Liver (tissue), 8 donors: ENCODE measurements at regions not wholly inside any gene's neighbourhood (a gene's known extent, or its start where the extent isn't known, plus 50 kb on each side); places are given as distances from the start of the nearest gene placed in this dataset.

ENCODE experiments used
- DNase-seq: peaks from one replicate; pipeline ENCODE4 v3.0.0-alpha.2; 2017; ENCODE audit warnings: low spot score
- H3K27ac ChIP-seq, 2 donors: one replicate each; pipeline ENCODE4 v1.7.0; 2013; ENCODE audit warnings: inconsistent platforms in 2 of 2, low read length in 2 of 2, control low read depth in 1 of 2, low read depth in 1 of 2, mild to moderate bottlenecking in 1 of 2
- H3K27me3 ChIP-seq, 4 donors: one replicate each; pipeline versions ENCODE4 v1.6.1 to v1.7.0; 2013; ENCODE audit warnings: low read length in 3 of 4, inconsistent platforms in 1 of 4, mild to moderate bottlenecking in 1 of 4, moderate library complexity in 1 of 4; ENCODE audit not compliant: control insufficient read depth in 4 of 4, insufficient read depth in 4 of 4
- H3K36me3 ChIP-seq, 4 donors: one replicate each; pipeline versions ENCODE4 v1.6.1 to v1.7.0; 2013; ENCODE audit warnings: low read length in 3 of 4, mild to moderate bottlenecking in 3 of 4, low read depth in 1 of 4, moderate library complexity in 1 of 4; ENCODE audit not compliant: control insufficient read depth in 4 of 4, insufficient read depth in 3 of 4
- H3K4me1 ChIP-seq, 4 donors: one replicate each; pipeline versions ENCODE4 v1.6.1 to v1.7.0; 2013; ENCODE audit warnings: low read length in 3 of 4, mild to moderate bottlenecking in 3 of 4, moderate library complexity in 1 of 4; ENCODE audit not compliant: control insufficient read depth in 4 of 4, insufficient read depth in 4 of 4
- H3K4me3 ChIP-seq, 3 donors: one replicate each; pipeline versions ENCODE4 v1.6.1 to v1.7.0; 2013; ENCODE audit warnings: low read length in 3 of 3, control low read depth in 1 of 3, low read depth in 1 of 3, mild to moderate bottlenecking in 1 of 3
- H3K9ac ChIP-seq, 2 donors: one replicate each; pipeline ENCODE4 v1.7.0; 2013; ENCODE audit warnings: low read length in 2 of 2, mild to moderate bottlenecking in 2 of 2, moderate library complexity in 2 of 2, control low read depth in 1 of 2, low read depth in 1 of 2
- H3K9me3 ChIP-seq, 4 donors: one replicate each; pipeline versions ENCODE4 v1.6.1 to v1.7.0; 2013; ENCODE audit warnings: low read length in 3 of 4; ENCODE audit not compliant: control insufficient read depth in 4 of 4
- FOXA2 ChIP-seq: IDR thresholded peaks from 2 replicates; pipeline ENCODE4 v1.6.1; 2016; ENCODE audit warnings: antibody characterized with exemption
- GABPA ChIP-seq, 2 donors: IDR thresholded peaks in 1 of 2; conservative IDR thresholded peaks in 1 of 2; 2 replicates each; pipeline ENCODE4 v1.6.1; 2016; ENCODE audit warnings: antibody characterized with exemption in 2 of 2, mild to moderate bottlenecking in 1 of 2, moderate library complexity in 1 of 2
- HNF4A ChIP-seq, 2 donors: conservative IDR thresholded peaks; 2 replicates each; pipeline ENCODE4 v1.6.1; 2016; ENCODE audit warnings: antibody characterized with exemption in 2 of 2, mild to moderate bottlenecking in 2 of 2
- JUND ChIP-seq, 2 donors: IDR thresholded peaks; 2 replicates each; pipeline ENCODE4 v1.6.1; 2016; ENCODE audit warnings: antibody characterized with exemption in 2 of 2
- NR2F2 ChIP-seq: IDR thresholded peaks from 2 replicates; pipeline ENCODE4 v1.6.1; 2016; ENCODE audit warnings: antibody characterized with exemption
- TAF1 ChIP-seq: conservative IDR thresholded peaks from 2 replicates; pipeline ENCODE4 v1.6.1; 2016; ENCODE audit warnings: antibody characterized with exemption, mild to moderate bottlenecking
- YY1 ChIP-seq: IDR thresholded peaks from 2 replicates; pipeline ENCODE4 v1.6.1; 2016; ENCODE audit warnings: antibody characterized with exemption, mild to moderate bottlenecking
- WGBS: extraction: QIAGEN DNeasy Blood & Tissue Kit; methylation state at CpG from one replicate; pipeline ENCODE4 v1.1.7; 2013; 5-methylcytosine and 5-hydroxymethylcytosine counted together
- TF ChIP-seq, protein P1 (sequence below): fragments of 150-350 bp; IDR thresholded peaks from 2 replicates; pipeline ENCODE4 v1.5.1; 2017; ENCODE audit warnings: improper control_type of control experiment, low read depth, low read length; ENCODE audit not compliant: missing input control
- TF ChIP-seq, protein P2 (sequence below): IDR thresholded peaks from 2 replicates; pipeline ENCODE4 v1.6.1; 2016; ENCODE audit warnings: antibody characterized with exemption
- TF ChIP-seq, protein P3 (sequence below): IDR thresholded peaks from 2 replicates; pipeline ENCODE4 v1.6.1; 2016; ENCODE audit warnings: antibody characterized with exemption
- TF ChIP-seq, protein P4 (sequence below): IDR thresholded peaks from 2 replicates; pipeline ENCODE4 v1.6.1; 2016; ENCODE audit warnings: antibody characterized with exemption, mild to moderate bottlenecking
- TF ChIP-seq, protein P5 (sequence below): IDR thresholded peaks from 2 replicates; pipeline ENCODE4 v1.6.1; 2016; ENCODE audit warnings: antibody characterized with exemption
- donor health status: healthy.
- donor health status: healthy.
- donor health status: healthy.
- donor health status: healthy.
- donor health status: healthy.

DNA sequence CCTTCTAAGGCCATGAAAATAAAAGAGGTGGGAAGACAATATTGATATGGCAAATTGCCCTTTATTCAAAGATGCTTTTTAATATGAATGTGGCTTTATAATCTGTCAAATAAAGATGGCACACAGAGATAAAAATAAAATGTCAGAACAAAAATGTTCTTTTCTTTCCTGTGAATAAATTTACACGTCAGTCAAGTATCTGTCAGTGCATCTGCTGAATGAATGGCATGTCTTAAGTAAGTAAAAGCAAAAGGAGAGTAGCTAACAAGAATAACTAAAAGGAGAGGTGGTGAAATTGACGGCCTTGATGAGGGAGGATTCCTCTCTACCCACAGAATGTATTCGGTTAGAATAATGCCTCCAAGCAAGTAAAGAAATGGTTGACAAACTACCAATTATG lies 1021.7 kb upstream of the GBE1 start:
- H3K4me3 ChIP-seq = no peak overlapping the region
- TF ChIP-seq, protein P1, sequence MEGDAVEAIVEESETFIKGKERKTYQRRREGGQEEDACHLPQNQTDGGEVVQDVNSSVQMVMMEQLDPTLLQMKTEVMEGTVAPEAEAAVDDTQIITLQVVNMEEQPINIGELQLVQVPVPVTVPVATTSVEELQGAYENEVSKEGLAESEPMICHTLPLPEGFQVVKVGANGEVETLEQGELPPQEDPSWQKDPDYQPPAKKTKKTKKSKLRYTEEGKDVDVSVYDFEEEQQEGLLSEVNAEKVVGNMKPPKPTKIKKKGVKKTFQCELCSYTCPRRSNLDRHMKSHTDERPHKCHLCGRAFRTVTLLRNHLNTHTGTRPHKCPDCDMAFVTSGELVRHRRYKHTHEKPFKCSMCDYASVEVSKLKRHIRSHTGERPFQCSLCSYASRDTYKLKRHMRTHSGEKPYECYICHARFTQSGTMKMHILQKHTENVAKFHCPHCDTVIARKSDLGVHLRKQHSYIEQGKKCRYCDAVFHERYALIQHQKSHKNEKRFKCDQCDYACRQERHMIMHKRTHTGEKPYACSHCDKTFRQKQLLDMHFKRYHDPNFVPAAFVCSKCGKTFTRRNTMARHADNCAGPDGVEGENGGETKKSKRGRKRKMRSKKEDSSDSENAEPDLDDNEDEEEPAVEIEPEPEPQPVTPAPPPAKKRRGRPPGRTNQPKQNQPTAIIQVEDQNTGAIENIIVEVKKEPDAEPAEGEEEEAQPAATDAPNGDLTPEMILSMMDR = no peak
- H3K4me1 ChIP-seq = no peaks in the 10 kb centered on the region
- 69% methylated on average over 3 of the region's 3 CpGs for WGBS
- H3K9ac ChIP-seq = no peak overlapping the region
- no peaks in the 10 kb centered on the region for H3K9me3 ChIP-seq
- H3K36me3 ChIP-seq = no peaks in the 10 kb centered on the region
- no peak overlapping the region for H3K27ac ChIP-seq
- DNase-seq = no peak
- no peaks in the 10 kb centered on the region for H3K27me3 ChIP-seq

DNA sequence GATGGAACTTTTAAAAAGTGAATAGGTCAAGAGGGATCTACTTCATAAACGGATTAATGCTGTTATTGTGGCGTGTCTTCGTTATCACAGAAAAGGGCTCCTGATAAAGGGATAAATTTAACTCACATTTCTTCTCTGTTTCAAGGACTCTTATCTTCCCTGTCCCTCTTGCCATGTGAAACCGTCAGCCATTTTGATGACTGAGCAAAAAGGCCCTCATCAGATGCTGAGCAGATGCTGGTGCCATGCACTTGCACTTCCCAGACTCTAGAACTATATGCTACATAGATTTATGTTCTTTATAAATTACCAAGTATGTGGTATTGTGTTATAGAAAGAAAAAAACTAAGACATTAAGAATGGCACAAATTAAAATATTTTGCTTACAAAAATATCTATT lies 1011.8 kb upstream of the GBE1 start:
- DNase-seq = no peak
- Histone ChIP-seq H3K36me3 (no peaks in the 10 kb centered on the region), H3K4me1 (no peaks in the 10 kb centered on the region), H3K27me3 (no peaks in the 10 kb centered on the region), H3K4me3 (no peak overlapping the region), H3K9ac (no peak overlapping the region), H3K27ac (no peak overlapping the region), H3K9me3 (no peaks in the 10 kb centered on the region)
- 73% methylated on average over 4 of the region's 4 CpGs for WGBS
- TF ChIP-seq, protein P2, sequence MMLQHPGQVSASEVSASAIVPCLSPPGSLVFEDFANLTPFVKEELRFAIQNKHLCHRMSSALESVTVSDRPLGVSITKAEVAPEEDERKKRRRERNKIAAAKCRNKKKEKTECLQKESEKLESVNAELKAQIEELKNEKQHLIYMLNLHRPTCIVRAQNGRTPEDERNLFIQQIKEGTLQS = no peak
- TF ChIP-seq, protein P3, sequence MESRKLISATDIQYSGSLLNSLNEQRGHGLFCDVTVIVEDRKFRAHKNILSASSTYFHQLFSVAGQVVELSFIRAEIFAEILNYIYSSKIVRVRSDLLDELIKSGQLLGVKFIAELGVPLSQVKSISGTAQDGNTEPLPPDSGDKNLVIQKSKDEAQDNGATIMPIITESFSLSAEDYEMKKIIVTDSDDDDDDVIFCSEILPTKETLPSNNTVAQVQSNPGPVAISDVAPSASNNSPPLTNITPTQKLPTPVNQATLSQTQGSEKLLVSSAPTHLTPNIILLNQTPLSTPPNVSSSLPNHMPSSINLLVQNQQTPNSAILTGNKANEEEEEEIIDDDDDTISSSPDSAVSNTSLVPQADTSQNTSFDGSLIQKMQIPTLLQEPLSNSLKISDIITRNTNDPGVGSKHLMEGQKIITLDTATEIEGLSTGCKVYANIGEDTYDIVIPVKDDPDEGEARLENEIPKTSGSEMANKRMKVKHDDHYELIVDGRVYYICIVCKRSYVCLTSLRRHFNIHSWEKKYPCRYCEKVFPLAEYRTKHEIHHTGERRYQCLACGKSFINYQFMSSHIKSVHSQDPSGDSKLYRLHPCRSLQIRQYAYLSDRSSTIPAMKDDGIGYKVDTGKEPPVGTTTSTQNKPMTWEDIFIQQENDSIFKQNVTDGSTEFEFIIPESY = no peak
- TF ChIP-seq FOXA2 (no peak), HNF4A (conservative IDR thresholded peaks at IDR 0.05) (no peak), JUND (IDR thresholded peaks at IDR 0.05) (no peak), GABPA (IDR thresholded peaks at IDR 0.05 in 1 of 2, conservative IDR thresholded peaks at IDR 0.05 in 1 of 2) (no peak), NR2F2 (no peak), YY1 (no peak), TAF1 (no peak)
- TF ChIP-seq, protein P4, sequence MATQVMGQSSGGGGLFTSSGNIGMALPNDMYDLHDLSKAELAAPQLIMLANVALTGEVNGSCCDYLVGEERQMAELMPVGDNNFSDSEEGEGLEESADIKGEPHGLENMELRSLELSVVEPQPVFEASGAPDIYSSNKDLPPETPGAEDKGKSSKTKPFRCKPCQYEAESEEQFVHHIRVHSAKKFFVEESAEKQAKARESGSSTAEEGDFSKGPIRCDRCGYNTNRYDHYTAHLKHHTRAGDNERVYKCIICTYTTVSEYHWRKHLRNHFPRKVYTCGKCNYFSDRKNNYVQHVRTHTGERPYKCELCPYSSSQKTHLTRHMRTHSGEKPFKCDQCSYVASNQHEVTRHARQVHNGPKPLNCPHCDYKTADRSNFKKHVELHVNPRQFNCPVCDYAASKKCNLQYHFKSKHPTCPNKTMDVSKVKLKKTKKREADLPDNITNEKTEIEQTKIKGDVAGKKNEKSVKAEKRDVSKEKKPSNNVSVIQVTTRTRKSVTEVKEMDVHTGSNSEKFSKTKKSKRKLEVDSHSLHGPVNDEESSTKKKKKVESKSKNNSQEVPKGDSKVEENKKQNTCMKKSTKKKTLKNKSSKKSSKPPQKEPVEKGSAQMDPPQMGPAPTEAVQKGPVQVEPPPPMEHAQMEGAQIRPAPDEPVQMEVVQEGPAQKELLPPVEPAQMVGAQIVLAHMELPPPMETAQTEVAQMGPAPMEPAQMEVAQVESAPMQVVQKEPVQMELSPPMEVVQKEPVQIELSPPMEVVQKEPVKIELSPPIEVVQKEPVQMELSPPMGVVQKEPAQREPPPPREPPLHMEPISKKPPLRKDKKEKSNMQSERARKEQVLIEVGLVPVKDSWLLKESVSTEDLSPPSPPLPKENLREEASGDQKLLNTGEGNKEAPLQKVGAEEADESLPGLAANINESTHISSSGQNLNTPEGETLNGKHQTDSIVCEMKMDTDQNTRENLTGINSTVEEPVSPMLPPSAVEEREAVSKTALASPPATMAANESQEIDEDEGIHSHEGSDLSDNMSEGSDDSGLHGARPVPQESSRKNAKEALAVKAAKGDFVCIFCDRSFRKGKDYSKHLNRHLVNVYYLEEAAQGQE = no peak
- TF ChIP-seq, protein P5, sequence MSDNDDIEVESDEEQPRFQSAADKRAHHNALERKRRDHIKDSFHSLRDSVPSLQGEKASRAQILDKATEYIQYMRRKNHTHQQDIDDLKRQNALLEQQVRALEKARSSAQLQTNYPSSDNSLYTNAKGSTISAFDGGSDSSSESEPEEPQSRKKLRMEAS = no peak
